ENCODE measurements at regions not wholly inside any gene's neighbourhood (a gene's known extent, or its start where the extent isn't known, plus 50 kb on each side); places are given as distances from the start of the nearest gene placed in this dataset.
"Not testable (repeated sequence)": the region's sequence is repeated elsewhere in the genome, so short reads cannot be mapped to it uniquely, and the experiment has no call there.

GRCh38 chr15:38789566-38789965, 225.0 kb upstream of the RASGRP1 start:
- H3K4me3 ChIP-seq = no peak overlapping the region
- H3K27me3 ChIP-seq = no peaks in the 10 kb centered on the region
- WGBS, 2 donors = 82 to 96% methylated on average over 3 of the region's 3 CpGs
- TF ChIP-seq POLR2A (IDR thresholded peaks at IDR 0.05) = no peak
- no peak for TF ChIP-seq CTCF (IDR thresholded peaks at IDR 0.05)
- H3K9me3 ChIP-seq = no peaks in the 10 kb centered on the region
- H3K4me1 ChIP-seq = no peaks in the 10 kb centered on the region
- H3K36me3 ChIP-seq = no peaks in the 10 kb centered on the region
- no peak for DNase-seq
- intact Hi-C loops (cut with DNase I) = no loop called here
- H3K27ac ChIP-seq = no peak overlapping the region

- no peaks in the 10 kb centered on the region for H3K4me1 ChIP-seq
- no peak for DNase-seq
- H3K27ac ChIP-seq = no peak overlapping the region
- no peaks in the 10 kb centered on the region for H3K9me3 ChIP-seq
- 33 to 47% methylated on average over 4 of the region's 4 CpGs for WGBS, 2 donors
- H3K4me3 ChIP-seq = no peak overlapping the region
- TF ChIP-seq CTCF (IDR thresholded peaks at IDR 0.05) = no peak
- no peak for TF ChIP-seq POLR2A (IDR thresholded peaks at IDR 0.05)
- no peaks in the 10 kb centered on the region for H3K27me3 ChIP-seq
- H3K36me3 ChIP-seq = no peaks in the 10 kb centered on the region
- intact Hi-C loops (cut with DNase I) = no loop called here
Observed at GRCh38 chr15:38793206-38793810, 228.7 kb upstream of the RASGRP1 start.

GRCh38 chr15:38795471-38796245, 231.0 kb upstream of the RASGRP1 start:
- no peak for DNase-seq
- Histone ChIP-seq H3K4me1 (no peaks in the 10 kb centered on the region), H3K27ac (no peak overlapping the region), H3K9me3 (no peaks in the 10 kb centered on the region), H3K27me3 (no peaks in the 10 kb centered on the region), H3K36me3 (no peaks in the 10 kb centered on the region), H3K4me3 (no peak overlapping the region)
- TF ChIP-seq CTCF (IDR thresholded peaks at IDR 0.05) (no peak), POLR2A (IDR thresholded peaks at IDR 0.05) (no peak)
- whole genome bisulfite sequencing, 2 donors = 34 to 61% methylated on average over 3 of the region's 3 CpGs
- intact Hi-C loops (cut with DNase I) = no loop called here

GRCh38 chr15:38796589-38796988, 232.0 kb upstream of the RASGRP1 start:
- no peaks in the 10 kb centered on the region for H3K27me3 ChIP-seq
- H3K4me1 ChIP-seq = no peaks in the 10 kb centered on the region
- no peaks in the 10 kb centered on the region for H3K9me3 ChIP-seq
- TF ChIP-seq POLR2A (IDR thresholded peaks at IDR 0.05) = no peak
- TF ChIP-seq CTCF (IDR thresholded peaks at IDR 0.05) = no peak
- H3K27ac ChIP-seq = no peak overlapping the region
- H3K4me3 ChIP-seq = no peak overlapping the region
- no peak for DNase-seq
- 75 to 78% methylated on average over 3 of the region's 3 CpGs for WGBS, 2 donors
- H3K36me3 ChIP-seq = no peaks in the 10 kb centered on the region
- intact Hi-C loops (cut with DNase I) = no loop called here

GRCh38 chr15:38797506-38797905, 232.9 kb upstream of the RASGRP1 start:
- H3K27ac ChIP-seq; DNase-seq; intact Hi-C loops (cut with DNase I); H3K4me3 ChIP-seq; H3K36me3 ChIP-seq; H3K9me3 ChIP-seq; H3K4me1 ChIP-seq; H3K27me3 ChIP-seq: not testable (repeated sequence)
- WGBS, 2 donors = 66 to 78% methylated on average over 4 of the region's 4 CpGs

- WGBS, 2 donors = 75 to 78% methylated on average over 5 of the region's 5 CpGs
- DNase-seq; H3K27ac ChIP-seq; intact Hi-C loops (cut with DNase I); H3K27me3 ChIP-seq; H3K36me3 ChIP-seq; H3K4me1 ChIP-seq; H3K9me3 ChIP-seq; H3K4me3 ChIP-seq: not testable (repeated sequence)
Observed at GRCh38 chr15:38799202-38799601, 234.6 kb upstream of the RASGRP1 start.

Data from esophagus squamous epithelium (tissue), 5 donors.